HepG2 (cell line): ENCODE measurements at regions not wholly inside any gene's neighbourhood (a gene's known extent, or its start where the extent isn't known, plus 50 kb on each side); places are given as distances from the start of the nearest gene placed in this dataset.

Experiments
- ARID5B ChIP-seq: IDR thresholded peaks from 2 replicates; pipeline ENCODE4 v1.4.0; 2020; ENCODE audit warnings: mild to moderate bottlenecking, missing genetic modification reagents
- ARNTL ChIP-seq: sonication (generic); formaldehyde crosslinking; IDR thresholded peaks from 2 replicates; pipeline ENCODE4 v1.4.0; 2020; ENCODE audit warnings: mild to moderate bottlenecking, missing genetic modification reagents
- ATF4 ChIP-seq, 2 experiments: fragments of 450-650 bp in 1 of 2; sonication (generic) in 1 of 2; formaldehyde crosslinking; IDR thresholded peaks; 2 replicates each; pipeline versions ENCODE4 v1.5.0 to v1.8.0; 2020 to 2022; ENCODE audit warnings: mild to moderate bottlenecking in 1 of 2, missing genetic modification reagents in 1 of 2
- ATF7 ChIP-seq, 2 experiments: fragments of 450-650 bp in 1 of 2; sonication (generic) in 1 of 2; formaldehyde crosslinking in 1 of 2; IDR thresholded peaks; 2 replicates each; pipeline versions ENCODE4 v1.4.0 to v1.6.1; 2016 to 2020; ENCODE audit warnings: antibody characterized with exemption in 1 of 2, mild to moderate bottlenecking in 1 of 2, missing genetic modification reagents in 1 of 2
- ATM ChIP-seq: fragments of 450-650 bp; IDR thresholded peaks from 2 replicates; pipeline ENCODE4 v1.7.1; 2017; ENCODE audit warnings: mild to moderate bottlenecking, borderline replicate concordance
- ATRX ChIP-seq: sonication (generic); formaldehyde crosslinking; IDR thresholded peaks from 2 replicates; pipeline ENCODE4 v1.4.0; 2020; ENCODE audit warnings: missing genetic modification reagents, borderline replicate concordance
- BCL6 ChIP-seq: IDR thresholded peaks from 2 replicates; pipeline ENCODE4 v1.6.1; 2016; ENCODE audit warnings: missing genetic modification reagents, missing compliant biosample characterization
- CREB1 ChIP-seq, 2 experiments: fragments of 450-650 bp in 1 of 2; IDR thresholded peaks; 2 replicates each; pipeline ENCODE4 v1.6.1; 2016 to 2017; ENCODE audit warnings: control low read depth in 1 of 2, mild to moderate bottlenecking in 1 of 2, missing compliant biosample characterization in 1 of 2, missing genetic modification characterization in 1 of 2
- FOSL2 ChIP-seq: sonication (generic); formaldehyde crosslinking; IDR thresholded peaks from 2 replicates; pipeline ENCODE4 v1.4.0; 2020; ENCODE audit warnings: missing genetic modification reagents
- GABPB1 ChIP-seq: IDR thresholded peaks from 2 replicates; pipeline ENCODE4 v1.6.1; 2016; ENCODE audit warnings: mild to moderate bottlenecking, missing genetic modification reagents, moderate library complexity, missing compliant biosample characterization
- MXD4 ChIP-seq: IDR thresholded peaks from 2 replicates; pipeline ENCODE4 v1.6.1; 2016; ENCODE audit warnings: mild to moderate bottlenecking, missing biosample characterization, missing genetic modification reagents
- NFYB ChIP-seq: sonication (generic); formaldehyde crosslinking; IDR thresholded peaks from 2 replicates; pipeline ENCODE4 v1.4.0; 2020; ENCODE audit warnings: missing genetic modification reagents
- PBX2 ChIP-seq: IDR thresholded peaks from 2 replicates; pipeline ENCODE4 v1.6.1; 2016; ENCODE audit warnings: control low read depth
- TARDBP ChIP-seq: sonication (generic); formaldehyde crosslinking; IDR thresholded peaks from 2 replicates; pipeline ENCODE4 v1.8.0; 2022; ENCODE audit warnings: mild to moderate bottlenecking, missing genetic modification reagents
- ZBTB43 ChIP-seq: sonication (generic); formaldehyde crosslinking; conservative IDR thresholded peaks from 2 replicates; pipeline ENCODE4 v1.4.0; 2020; ENCODE audit warnings: missing genetic modification reagents
- ZKSCAN1 ChIP-seq: fragments of 150-350 bp; IDR thresholded peaks from 2 replicates; pipeline ENCODE4 v1.6.1; 2014; ENCODE audit warnings: low read length
- ZNF329 ChIP-seq: sonication (generic); formaldehyde crosslinking; IDR thresholded peaks from 2 replicates; pipeline ENCODE4 v1.9.0; 2021; ENCODE audit warnings: low read depth, mild to moderate bottlenecking, missing genetic modification reagents
- ZNF331 ChIP-seq: sonication (generic); formaldehyde crosslinking; IDR thresholded peaks from 2 replicates; pipeline ENCODE4 v1.4.0; 2020; ENCODE audit warnings: missing genetic modification reagents
- ZNF605 ChIP-seq: sonication (generic); formaldehyde crosslinking; IDR thresholded peaks from 2 replicates; pipeline ENCODE4 v1.8.0; 2022; ENCODE audit warnings: mild to moderate bottlenecking, missing genetic modification reagents
- ZNF746 ChIP-seq: sonication (generic); formaldehyde crosslinking; IDR thresholded peaks from 2 replicates; pipeline ENCODE4 v1.8.0; 2022; ENCODE audit warnings: mild to moderate bottlenecking, missing genetic modification reagents
- ZNF75D ChIP-seq: sonication (generic); formaldehyde crosslinking; IDR thresholded peaks from 2 replicates; pipeline ENCODE4 v1.8.1; 2023; ENCODE audit warnings: missing genetic modification reagents, mild to moderate bottlenecking, borderline replicate concordance
- ZSCAN20 ChIP-seq: sonication (generic); formaldehyde crosslinking; IDR thresholded peaks from 2 replicates; pipeline ENCODE4 v1.4.0; 2020; ENCODE audit warnings: missing genetic modification reagents, mild to moderate bottlenecking, borderline replicate concordance
- TF ChIP-seq, protein P1 (sequence below): sonication (generic); formaldehyde crosslinking; IDR thresholded peaks from 2 replicates; pipeline ENCODE4 v1.5.0; 2020; ENCODE audit warnings: missing genetic modification reagents, mild to moderate bottlenecking, borderline replicate concordance

GRCh38 chrX:39772057-39772832 lies 325.5 kb downstream of the BCOR start (continued):
- TF ChIP-seq TARDBP: peak; percentile 35; the same call in 1 of the 2 replicates
- no peak for TF ChIP-seq ZNF605 (CRISPR knock-in tag)
- TF ChIP-seq ATF7 (IDR thresholded peaks at IDR 0.05): no peak
- TF ChIP-seq ATF7 (CRISPR knock-in tag; IDR thresholded peaks at IDR 0.05): no peak
- TF ChIP-seq ZNF746 (CRISPR knock-in tag): no peak
- peak; percentile 36; the same call in 1 of the 2 replicates for TF ChIP-seq GABPB1
- TF ChIP-seq PBX2 (CRISPR knock-in tag): no peak
- TF ChIP-seq NFYB: no peak
- no peak for TF ChIP-seq ZKSCAN1
- peak; percentile 36; the same call in 1 of the 2 replicates for TF ChIP-seq FOSL2 (CRISPR knock-in tag)
- no peak for TF ChIP-seq ZNF329 (CRISPR knock-in tag)
- TF ChIP-seq ATM: no peak
- no peak for TF ChIP-seq MXD4 (CRISPR knock-in tag)
- no peak for TF ChIP-seq ATF4 (CRISPR knock-in tag; IDR thresholded peaks at IDR 0.05)
- TF ChIP-seq BCL6 (CRISPR knock-in tag): peak; percentile 64
- TF ChIP-seq ARID5B: peak; percentile 66
- TF ChIP-seq ZNF331: peak; percentile 21; the same call in 1 of the 2 replicates
- TF ChIP-seq ZNF75D (CRISPR knock-in tag): no peak
- TF ChIP-seq ATRX (CRISPR knock-in tag): no peak
- no peak for TF ChIP-seq ZSCAN20
- no peak for TF ChIP-seq CREB1 (IDR thresholded peaks at IDR 0.05)
- TF ChIP-seq CREB1 (CRISPR knock-in tag; IDR thresholded peaks at IDR 0.05): peak; percentile 50; the same call in 1 of the 2 replicates
- TF ChIP-seq, protein P1, sequence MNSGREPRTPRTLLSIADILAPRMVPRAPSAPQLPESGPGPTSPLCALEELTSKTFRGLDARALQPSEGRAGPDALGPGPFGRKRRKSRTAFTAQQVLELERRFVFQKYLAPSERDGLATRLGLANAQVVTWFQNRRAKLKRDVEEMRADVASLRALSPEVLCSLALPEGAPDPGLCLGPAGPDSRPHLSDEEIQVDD (CRISPR knock-in tag): no peak
- TF ChIP-seq ZBTB43 (CRISPR knock-in tag): no peak
- TF ChIP-seq ARNTL (CRISPR knock-in tag): 0 out of 2 replicates have a peak, but pooled peaks have one; percentile 32
